Kidney epithelial cell (primary cell): ENCODE measurements at regions not wholly inside any gene's neighbourhood (a gene's known extent, or its start where the extent isn't known, plus 50 kb on each side); places are given as distances from the start of the nearest gene placed in this dataset.

ENCODE experiments used
- DNase-seq: peaks from one replicate; pipeline ENCODE4 v3.0.0-alpha.2; 2010; ENCODE audit warnings: low read depth
- H3K27me3 ChIP-seq: 2 replicates; pipeline ENCODE4 v1.6.0; 2011; ENCODE audit warnings: low read length; ENCODE audit not compliant: control insufficient read depth, insufficient read depth
- H3K36me3 ChIP-seq: 2 replicates; pipeline ENCODE4 v1.5.1; 2011; ENCODE audit warnings: low read length; ENCODE audit not compliant: control insufficient read depth, insufficient read depth
- H3K4me3 ChIP-seq: 2 replicates; pipeline ENCODE4 v1.5.1; 2011; ENCODE audit warnings: low read depth, mild to moderate bottlenecking, control low read depth, low read length
- CTCF ChIP-seq: IDR thresholded peaks from 2 replicates; pipeline ENCODE4 v1.5.1; 2011; ENCODE audit warnings: mild to moderate bottlenecking, moderate library complexity, low read length, control low read depth, inconsistent platforms; ENCODE audit not compliant: insufficient read depth, poor library complexity, severe bottlenecking

DNA sequence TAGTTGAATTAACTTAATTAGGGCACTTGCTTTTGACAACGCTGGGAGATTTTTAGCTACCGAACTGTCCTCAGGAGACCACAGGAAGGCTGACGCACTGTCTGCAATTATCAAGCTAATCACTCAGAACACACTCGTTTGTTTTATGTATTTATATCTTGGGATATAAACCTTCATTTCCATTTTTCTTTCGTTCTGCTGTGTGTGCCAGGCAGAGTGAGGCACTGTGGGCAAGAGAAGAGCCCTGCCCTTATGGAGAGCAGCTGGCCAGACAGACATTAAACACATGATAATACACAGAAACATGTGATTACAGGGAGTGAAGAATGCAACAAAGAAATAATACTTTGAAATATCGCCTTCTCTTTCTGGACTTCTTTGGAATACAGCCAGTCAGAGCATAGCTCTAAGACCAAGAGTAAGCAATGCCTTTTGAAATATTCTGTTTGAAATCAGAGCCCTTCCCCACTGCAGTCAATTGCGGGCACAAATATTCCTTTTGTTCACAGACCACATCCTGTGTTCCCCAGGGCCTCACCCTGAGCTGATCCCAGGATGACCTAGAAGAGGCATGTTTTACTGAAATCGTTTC, 96.8 kb downstream of the ANKRD60 start:
- DNase-seq: peak; percentile 29
- TF ChIP-seq CTCF: no peak
- H3K27me3 ChIP-seq: peaks cover 3% of the 10 kb centered on the region
- no peaks in the 10 kb centered on the region for H3K36me3 ChIP-seq
- no peak overlapping the region for H3K4me3 ChIP-seq

DNA sequence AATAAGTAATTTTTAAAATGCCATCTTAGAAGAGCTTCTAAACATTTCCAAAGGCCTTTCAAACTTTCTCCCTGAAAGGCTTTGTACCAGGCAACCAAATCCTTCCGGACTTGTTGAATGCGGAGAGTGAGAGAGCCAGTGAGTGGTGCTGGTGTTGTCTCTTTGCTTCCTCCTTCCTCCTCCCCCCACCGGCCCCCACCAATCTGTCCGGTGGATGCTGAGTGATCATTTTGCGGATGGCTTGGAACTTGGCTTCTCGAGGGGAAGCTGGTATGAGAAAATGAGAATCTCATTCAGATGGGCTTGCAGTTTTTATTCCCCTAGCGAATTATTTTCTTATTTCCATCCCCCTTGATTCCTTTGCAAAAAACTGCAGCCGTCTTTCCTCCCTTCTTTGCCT, 97.3 kb downstream of the ANKRD60 start:
- Histone ChIP-seq H3K27me3 (peaks cover 3% of the 10 kb centered on the region), H3K36me3 (no peaks in the 10 kb centered on the region), H3K4me3 (no peak overlapping the region)
- TF ChIP-seq CTCF: no peak
- no peak for DNase-seq

GRCh38 chr20:58130581-58130980, 97.9 kb downstream of the ANKRD60 start:
- H3K36me3 ChIP-seq: no peaks in the 10 kb centered on the region

GRCh38 chr20:58130156-58130555, 98.3 kb downstream of the ANKRD60 start:
- Histone ChIP-seq H3K4me3 (no peak overlapping the region), H3K36me3 (no peaks in the 10 kb centered on the region), H3K27me3 (no peaks in the 10 kb centered on the region)
- TF ChIP-seq CTCF: no peak
- DNase-seq: no peak

More at GRCh38 chr20:58130581-58130980, 97.9 kb downstream of the ANKRD60 start:
- TF ChIP-seq CTCF: no peak
- DNase-seq: no peak
- Histone ChIP-seq H3K27me3 (peaks cover 2% of the 10 kb centered on the region), H3K4me3 (no peak overlapping the region)

DNA sequence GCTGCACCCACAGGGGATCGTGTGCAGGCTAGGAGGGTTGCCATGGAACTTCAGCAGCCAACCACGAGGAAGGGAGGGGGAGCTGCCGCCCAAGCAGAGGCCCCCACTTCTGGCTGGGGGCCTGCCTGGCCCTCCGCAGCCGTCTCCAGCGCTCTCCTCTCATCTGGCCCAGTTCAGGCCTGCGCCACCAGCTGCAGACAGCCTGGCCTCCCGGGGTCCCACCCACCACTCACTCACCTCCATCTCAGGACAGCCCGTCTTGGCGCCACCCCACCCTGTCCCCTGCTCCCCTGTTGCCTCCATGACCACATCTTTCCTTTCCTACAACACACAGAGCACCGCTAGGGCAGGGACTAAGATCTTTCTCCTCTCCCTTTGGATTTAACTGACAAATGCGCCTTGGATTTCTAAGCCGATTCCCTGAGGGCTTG, 98.7 kb downstream of the ANKRD60 start:
- Histone ChIP-seq H3K27me3 (no peaks in the 10 kb centered on the region), H3K4me3 (no peak overlapping the region), H3K36me3 (no peaks in the 10 kb centered on the region)
- TF ChIP-seq CTCF: no peak
- DNase-seq: no peak
